H1 (cell line): ENCODE measurements at regions not wholly inside any gene's neighbourhood (a gene's known extent, or its start where the extent isn't known, plus 50 kb on each side); places are given as distances from the start of the nearest gene placed in this dataset.

Experiments used
- CTCF ChIA-PET: fragments of 300-600 bp; sonication (Branson Sonifier 250); formaldehyde crosslinking; loops from one replicate; lab custom pipeline; 2021; ENCODE audit not compliant: partially characterized antibody; lab: Charles Lee
- POLR2A ChIA-PET: fragments of 300-600 bp; sonication (Branson Sonifier 250); formaldehyde crosslinking; loops from one replicate; lab custom pipeline; 2021; ENCODE audit warnings: inconsistent platforms; ENCODE audit not compliant: partially characterized antibody; lab: Charles Lee
- DNase-seq, 2 experiments: peaks; one replicate each; pipeline versions ENCODE4 v3.0.0 to v3.0.0-alpha.2; 2010 to 2022; ENCODE audit warnings: low spot score in 2 of 2, low read depth in 1 of 2, mixed read lengths in 1 of 2
- FAIRE-seq: peaks from 2 replicates; lab custom pipeline; 2011; peaks lifted over from hg19 to GRCh38; lab: Jason Lieb, UNC
- H2AFZ ChIP-seq: 2 replicates; pipeline ENCODE4 v1.8.1; 2012; ENCODE audit warnings: low read length, inconsistent platforms
- H2AK5ac ChIP-seq: 2 replicates; pipeline ENCODE4 v1.6.1; 2013; ENCODE audit warnings: low read depth, low read length
- H2BK120ac ChIP-seq: replicated peaks from 2 replicates; pipeline ENCODE3; 2013; ENCODE audit warnings: low read depth, low read length, inconsistent platforms
- H2BK12ac ChIP-seq: 2 replicates; pipeline ENCODE4 v1.6.1; 2013; ENCODE audit warnings: low read depth, low read length
- H2BK15ac ChIP-seq: 2 replicates; pipeline ENCODE4 v1.6.1; 2013; ENCODE audit warnings: low read length
- H2BK20ac ChIP-seq: 2 replicates; pipeline ENCODE4 v1.6.1; 2013; ENCODE audit warnings: low read length
- H2BK5ac ChIP-seq: 2 replicates; pipeline ENCODE4 v1.6.1; 2013; ENCODE audit warnings: low read depth, low read length
- H3K14ac ChIP-seq: 2 replicates; pipeline ENCODE4 v1.6.1; 2013; ENCODE audit warnings: inconsistent platforms; ENCODE audit not compliant: insufficient read length
- H3K18ac ChIP-seq: 2 replicates; pipeline ENCODE4 v1.6.1; 2013; ENCODE audit warnings: low read length; ENCODE audit errors: extremely low read depth
- H3K23ac ChIP-seq: 2 replicates; pipeline ENCODE4 v1.6.1; 2013; ENCODE audit warnings: inconsistent platforms; ENCODE audit not compliant: insufficient read length
- H3K23me2 ChIP-seq: 2 replicates; pipeline ENCODE4 v1.6.1; 2013; ENCODE audit warnings: low read depth, low read length
- H3K27ac ChIP-seq: 2 replicates; pipeline ENCODE4 v1.6.1; 2011; ENCODE audit warnings: low read depth, low read length, inconsistent platforms
- H3K27me3 ChIP-seq, 4 experiments: replicated peaks in 1 of 4; 1 replicate in 1 of 4; 2 replicates in 3 of 4; pipeline versions ENCODE4 v1.6.1 to v1.8.1; 2011 to 2013; ENCODE audit warnings: low read length in 3 of 4, mild to moderate bottlenecking in 3 of 4, inconsistent platforms in 2 of 4, mixed read lengths in 2 of 4, moderate library complexity in 1 of 4; ENCODE audit not compliant: control insufficient read depth in 3 of 4, insufficient read depth in 3 of 4; ENCODE audit errors: extremely low read depth in 1 of 4
- H3K36me3 ChIP-seq, 4 experiments: 2 replicates each; pipeline versions ENCODE4 v1.6.1 to v1.8.1; 2011 to 2013; ENCODE audit warnings: mild to moderate bottlenecking in 4 of 4, low read length in 3 of 4, moderate library complexity in 2 of 4, control low read depth in 1 of 4, inconsistent platforms in 1 of 4; ENCODE audit not compliant: insufficient read depth in 4 of 4, control insufficient read depth in 2 of 4
- H3K4ac ChIP-seq: replicated peaks from 2 replicates; pipeline ENCODE3; 2013; ENCODE audit warnings: low read length, low read depth, mixed read lengths, inconsistent platforms; ENCODE audit not compliant: insufficient read length
- H3K4me1 ChIP-seq, 4 experiments: replicated peaks in 1 of 4; 1 replicate in 1 of 4; 2 replicates in 3 of 4; pipeline versions ENCODE4 v1.6.1 to v1.8.1; 2011 to 2013; ENCODE audit warnings: low read length in 3 of 4, inconsistent platforms in 2 of 4, mixed read lengths in 1 of 4; ENCODE audit not compliant: insufficient read depth in 4 of 4, control insufficient read depth in 3 of 4
- H3K4me2 ChIP-seq, 2 experiments: 2 replicates each; pipeline versions ENCODE4 v1.6.1 to v1.8.1; 2011 to 2013; ENCODE audit warnings: low read depth in 2 of 2, low read length in 2 of 2, control low read depth in 1 of 2, inconsistent platforms in 1 of 2, mild to moderate bottlenecking in 1 of 2; ENCODE audit not compliant: insufficient read depth in 1 of 2
- H3K4me3 ChIP-seq, 4 experiments: fragments of 200-600, 300-600 bp in 1 of 4; sonication (generic), shearing (Covaris generic), sonication (Bioruptor Twin) in 1 of 4; 2 replicates each; pipeline versions ENCODE4 v1.5.1 to v1.8.1; 2011 to 2016; ENCODE audit warnings: low read length in 4 of 4, low read depth in 3 of 4, control low read depth in 2 of 4, inconsistent platforms in 2 of 4, mild to moderate bottlenecking in 2 of 4, mixed read lengths in 1 of 4, moderate library complexity in 1 of 4; ENCODE audit not compliant: insufficient read depth in 2 of 4; ENCODE audit errors: extremely low read depth in 1 of 4
- H3K56ac ChIP-seq: replicated peaks from 2 replicates; pipeline ENCODE3; 2013; ENCODE audit warnings: low read depth, mild to moderate bottlenecking, mixed read lengths, low read length, inconsistent platforms; ENCODE audit not compliant: insufficient read length
- H3K79me1 ChIP-seq: 2 replicates; pipeline ENCODE4 v1.6.1; 2013; ENCODE audit warnings: low read depth, low read length, control low read depth
- H3K79me2 ChIP-seq, 2 experiments: 2 replicates each; pipeline versions ENCODE4 v1.6.1 to v1.8.1; 2012 to 2013; ENCODE audit warnings: low read length in 2 of 2, mild to moderate bottlenecking in 2 of 2, inconsistent platforms in 1 of 2; ENCODE audit not compliant: insufficient read depth in 2 of 2, control insufficient read depth in 1 of 2
- H3K9ac ChIP-seq, 4 experiments: replicated peaks in 1 of 4; 1 replicate in 1 of 4; 2 replicates in 3 of 4; pipeline versions ENCODE4 v1.6.1 to v1.8.1; 2011 to 2013; ENCODE audit warnings: low read depth in 3 of 4, low read length in 3 of 4, control low read depth in 2 of 4, mild to moderate bottlenecking in 2 of 4, moderate library complexity in 2 of 4, inconsistent platforms in 1 of 4; ENCODE audit errors: extremely low read depth in 1 of 4
- H3K9me3 ChIP-seq, 2 experiments: 2 replicates each; pipeline versions ENCODE4 v1.6.1 to v1.8.1; 2012 to 2013; ENCODE audit warnings: mild to moderate bottlenecking in 2 of 2, moderate library complexity in 2 of 2, control low read depth in 1 of 2, inconsistent platforms in 1 of 2, low read depth in 1 of 2, low read length in 1 of 2, mixed read lengths in 1 of 2; ENCODE audit not compliant: insufficient read depth in 2 of 2
- H4K20me1 ChIP-seq, 2 experiments: replicated peaks in 1 of 2; 2 replicates each; pipeline versions ENCODE3 to v1.8.1; 2011 to 2013; ENCODE audit warnings: inconsistent platforms in 2 of 2, low read length in 2 of 2, mild to moderate bottlenecking in 1 of 2; ENCODE audit not compliant: insufficient read depth in 2 of 2, control insufficient read depth in 1 of 2
- H4K5ac ChIP-seq: 2 replicates; pipeline ENCODE4 v1.6.1; 2013; ENCODE audit warnings: low read length, low read depth, mixed read lengths, inconsistent platforms; ENCODE audit not compliant: insufficient read length
- H4K8ac ChIP-seq: 2 replicates; pipeline ENCODE4 v1.8.0; 2013; ENCODE audit warnings: mild to moderate bottlenecking, moderate library complexity, low read length, inconsistent platforms; ENCODE audit not compliant: insufficient read depth; ENCODE audit errors: extremely low read depth
- H4K91ac ChIP-seq: replicated peaks from 2 replicates; pipeline ENCODE3; 2013; ENCODE audit warnings: low read length, mixed read lengths, inconsistent platforms; ENCODE audit not compliant: insufficient read length
- CBX5 ChIP-seq: fragments of 300-800, 300-1000 bp; sonication (generic); IDR thresholded peaks from 2 replicates; pipeline ENCODE4 v1.7.1; 2016; ENCODE audit warnings: antibody characterized with exemption, low read length, low read depth
- CREB1 ChIP-seq: IDR thresholded peaks from 2 replicates; pipeline ENCODE4 v1.6.1; 2012; ENCODE audit warnings: inconsistent platforms
- E2F6 ChIP-seq: IDR thresholded peaks from 2 replicates; pipeline ENCODE4 v1.6.1; 2012; ENCODE audit warnings: inconsistent platforms
- FOSL1 ChIP-seq: IDR thresholded peaks from 2 replicates; pipeline ENCODE4 v1.6.1; 2011; ENCODE audit warnings: mild to moderate bottlenecking, low read depth, low read length, moderate library complexity; ENCODE audit not compliant: insufficient read depth
- RXRA ChIP-seq: IDR thresholded peaks from 2 replicates; pipeline ENCODE4 v1.6.1; 2011; ENCODE audit warnings: low read depth, mild to moderate bottlenecking, low read length, moderate library complexity; ENCODE audit not compliant: insufficient read depth
- SIN3A ChIP-seq, 2 experiments: IDR thresholded peaks in 1 of 2; conservative IDR thresholded peaks in 1 of 2; 2 replicates each; pipeline ENCODE4 v1.6.1; 2011 to 2012; ENCODE audit warnings: low read length in 2 of 2, improper control_type of control experiment in 1 of 2, low read depth in 1 of 2, mild to moderate bottlenecking in 1 of 2
- SP2 ChIP-seq: IDR thresholded peaks from 2 replicates; pipeline ENCODE4 v1.6.1; 2012; ENCODE audit warnings: mild to moderate bottlenecking, low read length, inconsistent platforms
- whole genome bisulfite sequencing, 2 experiments: shearing (Covaris generic) in 1 of 2; methylation state at CpG; one replicate each; pipeline versions ENCODE4 v1.1.6 to v1.1.7; 2013 to 2015; ENCODE audit warnings: low lambda C conversion rate in 2 of 2, mixed read lengths in 2 of 2, inconsistent platforms in 1 of 2, low coverage in 1 of 2, missing lambda C conversion rate in 1 of 2; ENCODE audit not compliant: insufficient replicate concordance in 2 of 2, insufficient coverage in 1 of 2, insufficient read length in 1 of 2; ENCODE audit errors: extremely low coverage in 1 of 2, missing lambda C conversion rate in 1 of 2; 5-methylcytosine and 5-hydroxymethylcytosine counted together

- FAIRE-seq: no peak
- CTCF ChIA-PET: interaction anchor here (0.5 to 1.6 kb wide), 6 partner anchors 8 to 519 kb away, joined by 3 to 6 read pairs (median 4); no protein-coding TSS in a partner anchor
- Histone ChIP-seq H4K91ac (no peak overlapping the region), H3K4me1 (no peaks in the 10 kb centered on the region), H3K9ac (no peak overlapping the region), H2BK5ac (no peak overlapping the region), H3K56ac (no peak overlapping the region), H3K4ac (no peak overlapping the region), H2BK12ac (no peak overlapping the region), H3K4me3 (no peak overlapping the region), H3K23me2 (peaks cover 2% of the 10 kb centered on the region; the same call in 1 of the 2 replicates), H2AK5ac (no peak overlapping the region), H3K14ac (no peak overlapping the region), H3K4me2 (no peak overlapping the region), H3K36me3 (no peaks in the 10 kb centered on the region), H3K27ac (no peak overlapping the region), H4K5ac (no peak overlapping the region), H3K9me3 (no peaks in the 10 kb centered on the region; a peak in 1 of 4 replicates), H2AFZ (no peak overlapping the region), H4K8ac (no peak overlapping the region), H2BK120ac (no peak overlapping the region), H2BK15ac (no peak overlapping the region), H2BK20ac (no peak overlapping the region), H3K79me1 (no peaks in the 10 kb centered on the region), H3K23ac (no peak overlapping the region), H4K20me1 (no peaks in the 10 kb centered on the region), H3K79me2 (no peaks in the 10 kb centered on the region), H3K18ac (no peak overlapping the region), H3K27me3 (peaks cover 0 to 1% (median 0%) of the 10 kb centered on the region in 4 experiments; a peak in 1 of 7 replicates)
- no peak for DNase-seq
- WGBS, 2 experiments: 75% methylated on average over 7 of the region's 7 CpGs; no CpG with 5 or more reads in 1 of the 2 experiments
- POLR2A ChIA-PET: no interaction called here
- TF ChIP-seq SIN3A (conservative IDR thresholded peaks at IDR 0.05 in 1 of 2, IDR thresholded peaks at IDR 0.05 in 1 of 2; ENCODE audit: low read depth in 1 of 2, low read length in 2 of 2) (no peak), E2F6 (no peak), SP2 (no peak), FOSL1 (no peak), CBX5 (no peak), CREB1 (no peak), RXRA (no peak)
Measured at GRCh38 chr5:74916831-74917710, 50.9 kb upstream of the FAM169A start.
